ENCODE measurements at regions not wholly inside any gene's neighbourhood (a gene's known extent, or its start where the extent isn't known, plus 50 kb on each side); places are given as distances from the start of the nearest gene placed in this dataset.

- TF ChIP-seq SUZ12 (IDR thresholded peaks at IDR 0.05; ENCODE audit: extremely low read depth, insufficient read depth, insufficient read length) (no peak), ZNF274 (IDR thresholded peaks at IDR 0.05; ENCODE audit: low read depth, low read length) (no peak)
Measured at GRCh38 chr4:138857416-138857815, 158.2 kb upstream of the NOCT start.
